H1 (cell line): ENCODE measurements at regions not wholly inside any gene's neighbourhood (a gene's known extent, or its start where the extent isn't known, plus 50 kb on each side); places are given as distances from the start of the nearest gene placed in this dataset.

Experiments used
- CTCF ChIA-PET: fragments of 300-600 bp; sonication (Branson Sonifier 250); formaldehyde crosslinking; loops from one replicate; lab custom pipeline; 2021; ENCODE audit not compliant: partially characterized antibody; lab: Charles Lee
- POLR2A ChIA-PET: fragments of 300-600 bp; sonication (Branson Sonifier 250); formaldehyde crosslinking; loops from one replicate; lab custom pipeline; 2021; ENCODE audit warnings: inconsistent platforms; ENCODE audit not compliant: partially characterized antibody; lab: Charles Lee
- DNase-seq, 2 experiments: peaks; one replicate each; pipeline versions ENCODE4 v3.0.0 to v3.0.0-alpha.2; 2010 to 2022; ENCODE audit warnings: low spot score in 2 of 2, low read depth in 1 of 2, mixed read lengths in 1 of 2
- FAIRE-seq: peaks from 2 replicates; lab custom pipeline; 2011; peaks lifted over from hg19 to GRCh38; lab: Jason Lieb, UNC
- H2AFZ ChIP-seq: 2 replicates; pipeline ENCODE4 v1.8.1; 2012; ENCODE audit warnings: low read length, inconsistent platforms
- H2AK5ac ChIP-seq: 2 replicates; pipeline ENCODE4 v1.6.1; 2013; ENCODE audit warnings: low read depth, low read length
- H2BK120ac ChIP-seq: replicated peaks from 2 replicates; pipeline ENCODE3; 2013; ENCODE audit warnings: low read depth, low read length, inconsistent platforms
- H2BK12ac ChIP-seq: 2 replicates; pipeline ENCODE4 v1.6.1; 2013; ENCODE audit warnings: low read depth, low read length
- H2BK15ac ChIP-seq: 2 replicates; pipeline ENCODE4 v1.6.1; 2013; ENCODE audit warnings: low read length
- H2BK20ac ChIP-seq: 2 replicates; pipeline ENCODE4 v1.6.1; 2013; ENCODE audit warnings: low read length
- H2BK5ac ChIP-seq: 2 replicates; pipeline ENCODE4 v1.6.1; 2013; ENCODE audit warnings: low read depth, low read length
- H3K14ac ChIP-seq: 2 replicates; pipeline ENCODE4 v1.6.1; 2013; ENCODE audit warnings: inconsistent platforms; ENCODE audit not compliant: insufficient read length
- H3K18ac ChIP-seq: 2 replicates; pipeline ENCODE4 v1.6.1; 2013; ENCODE audit warnings: low read length; ENCODE audit errors: extremely low read depth
- H3K23ac ChIP-seq: 2 replicates; pipeline ENCODE4 v1.6.1; 2013; ENCODE audit warnings: inconsistent platforms; ENCODE audit not compliant: insufficient read length
- H3K23me2 ChIP-seq: 2 replicates; pipeline ENCODE4 v1.6.1; 2013; ENCODE audit warnings: low read depth, low read length
- H3K27ac ChIP-seq: 2 replicates; pipeline ENCODE4 v1.6.1; 2011; ENCODE audit warnings: low read depth, low read length, inconsistent platforms
- H3K27me3 ChIP-seq, 4 experiments: replicated peaks in 1 of 4; 1 replicate in 1 of 4; 2 replicates in 3 of 4; pipeline versions ENCODE4 v1.6.1 to v1.8.1; 2011 to 2013; ENCODE audit warnings: low read length in 3 of 4, mild to moderate bottlenecking in 3 of 4, inconsistent platforms in 2 of 4, mixed read lengths in 2 of 4, moderate library complexity in 1 of 4; ENCODE audit not compliant: control insufficient read depth in 3 of 4, insufficient read depth in 3 of 4; ENCODE audit errors: extremely low read depth in 1 of 4
- H3K36me3 ChIP-seq, 4 experiments: 2 replicates each; pipeline versions ENCODE4 v1.6.1 to v1.8.1; 2011 to 2013; ENCODE audit warnings: mild to moderate bottlenecking in 4 of 4, low read length in 3 of 4, moderate library complexity in 2 of 4, control low read depth in 1 of 4, inconsistent platforms in 1 of 4; ENCODE audit not compliant: insufficient read depth in 4 of 4, control insufficient read depth in 2 of 4
- H3K4ac ChIP-seq: replicated peaks from 2 replicates; pipeline ENCODE3; 2013; ENCODE audit warnings: low read length, low read depth, mixed read lengths, inconsistent platforms; ENCODE audit not compliant: insufficient read length
- H3K4me1 ChIP-seq, 4 experiments: replicated peaks in 1 of 4; 1 replicate in 1 of 4; 2 replicates in 3 of 4; pipeline versions ENCODE4 v1.6.1 to v1.8.1; 2011 to 2013; ENCODE audit warnings: low read length in 3 of 4, inconsistent platforms in 2 of 4, mixed read lengths in 1 of 4; ENCODE audit not compliant: insufficient read depth in 4 of 4, control insufficient read depth in 3 of 4
- H3K4me2 ChIP-seq, 2 experiments: 2 replicates each; pipeline versions ENCODE4 v1.6.1 to v1.8.1; 2011 to 2013; ENCODE audit warnings: low read depth in 2 of 2, low read length in 2 of 2, control low read depth in 1 of 2, inconsistent platforms in 1 of 2, mild to moderate bottlenecking in 1 of 2; ENCODE audit not compliant: insufficient read depth in 1 of 2
- H3K4me3 ChIP-seq, 4 experiments: fragments of 200-600, 300-600 bp in 1 of 4; sonication (generic), shearing (Covaris generic), sonication (Bioruptor Twin) in 1 of 4; 2 replicates each; pipeline versions ENCODE4 v1.5.1 to v1.8.1; 2011 to 2016; ENCODE audit warnings: low read length in 4 of 4, low read depth in 3 of 4, control low read depth in 2 of 4, inconsistent platforms in 2 of 4, mild to moderate bottlenecking in 2 of 4, mixed read lengths in 1 of 4, moderate library complexity in 1 of 4; ENCODE audit not compliant: insufficient read depth in 2 of 4; ENCODE audit errors: extremely low read depth in 1 of 4
- H3K56ac ChIP-seq: replicated peaks from 2 replicates; pipeline ENCODE3; 2013; ENCODE audit warnings: low read depth, mild to moderate bottlenecking, mixed read lengths, low read length, inconsistent platforms; ENCODE audit not compliant: insufficient read length
- H3K79me1 ChIP-seq: 2 replicates; pipeline ENCODE4 v1.6.1; 2013; ENCODE audit warnings: low read depth, low read length, control low read depth
- H3K79me2 ChIP-seq, 2 experiments: 2 replicates each; pipeline versions ENCODE4 v1.6.1 to v1.8.1; 2012 to 2013; ENCODE audit warnings: low read length in 2 of 2, mild to moderate bottlenecking in 2 of 2, inconsistent platforms in 1 of 2; ENCODE audit not compliant: insufficient read depth in 2 of 2, control insufficient read depth in 1 of 2
- H3K9ac ChIP-seq, 4 experiments: replicated peaks in 1 of 4; 1 replicate in 1 of 4; 2 replicates in 3 of 4; pipeline versions ENCODE4 v1.6.1 to v1.8.1; 2011 to 2013; ENCODE audit warnings: low read depth in 3 of 4, low read length in 3 of 4, control low read depth in 2 of 4, mild to moderate bottlenecking in 2 of 4, moderate library complexity in 2 of 4, inconsistent platforms in 1 of 4; ENCODE audit errors: extremely low read depth in 1 of 4
- H3K9me3 ChIP-seq, 2 experiments: 2 replicates each; pipeline versions ENCODE4 v1.6.1 to v1.8.1; 2012 to 2013; ENCODE audit warnings: mild to moderate bottlenecking in 2 of 2, moderate library complexity in 2 of 2, control low read depth in 1 of 2, inconsistent platforms in 1 of 2, low read depth in 1 of 2, low read length in 1 of 2, mixed read lengths in 1 of 2; ENCODE audit not compliant: insufficient read depth in 2 of 2
- H4K20me1 ChIP-seq, 2 experiments: replicated peaks in 1 of 2; 2 replicates each; pipeline versions ENCODE3 to v1.8.1; 2011 to 2013; ENCODE audit warnings: inconsistent platforms in 2 of 2, low read length in 2 of 2, mild to moderate bottlenecking in 1 of 2; ENCODE audit not compliant: insufficient read depth in 2 of 2, control insufficient read depth in 1 of 2
- H4K5ac ChIP-seq: 2 replicates; pipeline ENCODE4 v1.6.1; 2013; ENCODE audit warnings: low read length, low read depth, mixed read lengths, inconsistent platforms; ENCODE audit not compliant: insufficient read length
- H4K8ac ChIP-seq: 2 replicates; pipeline ENCODE4 v1.8.0; 2013; ENCODE audit warnings: mild to moderate bottlenecking, moderate library complexity, low read length, inconsistent platforms; ENCODE audit not compliant: insufficient read depth; ENCODE audit errors: extremely low read depth
- H4K91ac ChIP-seq: replicated peaks from 2 replicates; pipeline ENCODE3; 2013; ENCODE audit warnings: low read length, mixed read lengths, inconsistent platforms; ENCODE audit not compliant: insufficient read length
- SP1 ChIP-seq: IDR thresholded peaks from 2 replicates; pipeline ENCODE4 v1.6.1; 2011; ENCODE audit warnings: low read depth, low read length
- WGBS, 2 experiments: shearing (Covaris generic) in 1 of 2; methylation state at CpG; one replicate each; pipeline versions ENCODE4 v1.1.6 to v1.1.7; 2013 to 2015; ENCODE audit warnings: low lambda C conversion rate in 2 of 2, mixed read lengths in 2 of 2, inconsistent platforms in 1 of 2, low coverage in 1 of 2, missing lambda C conversion rate in 1 of 2; ENCODE audit not compliant: insufficient replicate concordance in 2 of 2, insufficient coverage in 1 of 2, insufficient read length in 1 of 2; ENCODE audit errors: extremely low coverage in 1 of 2, missing lambda C conversion rate in 1 of 2; 5-methylcytosine and 5-hydroxymethylcytosine counted together

- Histone ChIP-seq H4K5ac (no peak overlapping the region), H3K9ac (no peak overlapping the region), H4K8ac (no peak overlapping the region), H3K4me2 (no peak overlapping the region), H3K23me2 (no peaks in the 10 kb centered on the region), H2BK12ac (no peak overlapping the region), H3K14ac (no peak overlapping the region), H3K4me1 (no peaks in the 10 kb centered on the region), H3K9me3 (peaks cover 6 to 15% of the 10 kb centered on the region in 2 experiments; a peak in 3 of 4 replicates), H4K91ac (no peak overlapping the region), H2BK5ac (no peak overlapping the region), H3K56ac (no peak overlapping the region), H3K79me2 (no peaks in the 10 kb centered on the region), H2BK120ac (no peak overlapping the region), H3K79me1 (no peaks in the 10 kb centered on the region), H3K23ac (no peak overlapping the region), H2BK20ac (no peak overlapping the region), H4K20me1 (no peaks in the 10 kb centered on the region), H3K27me3 (peaks cover 52 to 83% (median 68%) of the 10 kb centered on the region in 4 experiments), H3K18ac (no peak overlapping the region), H3K4me3 (no peak overlapping the region), H3K4ac (no peak overlapping the region), H2AK5ac (no peak overlapping the region), H3K36me3 (no peaks in the 10 kb centered on the region; a peak in 1 of 8 replicates), H3K27ac (no peak overlapping the region), H2AFZ (no peak overlapping the region), H2BK15ac (no peak overlapping the region)
- DNase-seq (no peak), FAIRE-seq (no peak)
- ChIA-PET POLR2A (no interaction called here), CTCF (no interaction called here)
- 73% methylated on average over 1 of the region's 1 CpG; no CpG with 5 or more reads in 1 of the 2 experiments for WGBS, 2 experiments
- no peak for TF ChIP-seq SP1
Observed at GRCh38 chr16:75931043-75931442, 204.8 kb upstream of the CPHXL start.
